HG03442 (cell line): ENCODE measurements at regions not wholly inside any gene's neighbourhood (a gene's known extent, or its start where the extent isn't known, plus 50 kb on each side); places are given as distances from the start of the nearest gene placed in this dataset.
"Not testable (repeated sequence)": the region's sequence is repeated elsewhere in the genome, so short reads cannot be mapped to it uniquely, and the experiment has no call there.

Experiments used
- ATAC-seq: cut with Tn5 transposase; IDR thresholded peaks from one replicate; pipeline ENCODE4 v1.9.1; 2021; ENCODE audit warnings: mild to moderate bottlenecking, moderate library complexity; ENCODE audit not compliant: unreplicated experiment

DNA sequence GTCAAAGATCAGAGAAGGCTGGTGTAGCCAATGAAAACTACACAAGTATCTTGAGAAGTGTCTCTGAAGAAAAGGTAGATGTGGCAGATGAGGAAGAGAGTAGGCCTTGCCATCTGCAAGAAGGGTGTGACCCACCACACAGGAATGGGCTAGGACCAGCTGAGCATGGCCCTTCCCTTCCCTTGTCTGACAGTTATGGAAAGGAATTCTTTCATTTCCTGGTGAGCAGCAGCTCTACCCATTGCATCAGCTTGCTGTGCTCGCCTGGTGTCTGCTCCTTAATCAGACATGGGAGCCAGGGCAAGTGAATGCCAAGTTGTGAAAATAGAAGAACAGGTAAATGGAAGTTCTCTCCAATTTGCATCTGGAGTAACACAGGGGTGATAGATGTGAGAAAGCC, 145.2 kb upstream of the KRR1 start:
- no peak for ATAC-seq

GRCh38 chr12:75656210-75656609, 144.8 kb upstream of the KRR1 start:
- ATAC-seq: no peak

DNA sequence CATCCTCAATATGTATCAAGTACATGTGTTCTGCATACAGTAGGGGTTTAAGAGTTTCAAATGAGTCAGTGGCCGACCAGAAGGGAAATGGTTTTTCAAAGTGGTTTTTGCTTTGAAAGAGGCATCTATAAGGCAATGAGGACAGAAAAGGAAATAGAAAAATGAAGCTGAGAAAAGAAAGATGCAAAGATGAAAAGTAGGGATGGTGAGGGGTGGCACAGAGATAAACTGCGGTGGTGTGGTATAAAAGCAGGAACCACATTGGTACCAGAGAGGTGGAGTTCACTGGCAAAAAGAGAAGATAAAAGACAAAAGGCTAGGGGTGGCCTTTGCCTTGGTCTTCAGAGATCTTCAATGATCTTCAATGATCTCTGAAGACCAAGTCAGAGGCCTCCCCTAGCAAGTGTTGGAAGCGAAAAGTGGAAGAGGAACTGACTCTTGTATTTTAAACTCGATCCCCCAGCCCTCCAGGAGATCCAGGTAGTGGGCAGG, 144.0 kb upstream of the KRR1 start:
- peak; percentile 59 for ATAC-seq

- no peak for ATAC-seq
These were observed 139.9 kb upstream of the KRR1 start for GRCh38 chr12:75651342-75651695.

GRCh38 chr12:75650595-75651341, 139.4 kb upstream of the KRR1 start:
- no peak for ATAC-seq

- ATAC-seq: no peak
These were observed 138.7 kb upstream of the KRR1 start for GRCh38 chr12:75650100-75650499.

DNA sequence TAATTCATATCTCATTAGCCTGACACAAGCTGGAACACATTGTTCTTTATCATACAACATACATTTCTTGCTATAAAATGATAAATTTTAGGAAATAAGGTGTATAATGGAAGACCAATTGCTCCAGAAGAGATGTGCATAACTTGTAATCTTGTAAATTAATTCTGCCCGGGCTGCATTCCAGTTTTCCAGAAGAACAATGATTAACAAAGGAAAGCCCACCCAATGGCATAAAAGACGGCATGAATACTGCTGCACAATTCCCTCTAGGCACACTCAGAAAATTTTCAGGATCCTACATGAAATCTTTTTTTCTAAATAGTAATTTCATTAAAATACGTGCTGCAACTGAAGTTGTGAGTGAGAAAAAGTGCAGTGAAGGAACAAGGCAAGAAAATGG, 137.4 kb upstream of the KRR1 start:
- ATAC-seq: no peak

- no peak for ATAC-seq
These were observed 135.2 kb upstream of the KRR1 start for GRCh38 chr12:75646329-75647210.

- ATAC-seq: no peak
These were observed 133.2 kb upstream of the KRR1 start for GRCh38 chr12:75644472-75645072.

DNA sequence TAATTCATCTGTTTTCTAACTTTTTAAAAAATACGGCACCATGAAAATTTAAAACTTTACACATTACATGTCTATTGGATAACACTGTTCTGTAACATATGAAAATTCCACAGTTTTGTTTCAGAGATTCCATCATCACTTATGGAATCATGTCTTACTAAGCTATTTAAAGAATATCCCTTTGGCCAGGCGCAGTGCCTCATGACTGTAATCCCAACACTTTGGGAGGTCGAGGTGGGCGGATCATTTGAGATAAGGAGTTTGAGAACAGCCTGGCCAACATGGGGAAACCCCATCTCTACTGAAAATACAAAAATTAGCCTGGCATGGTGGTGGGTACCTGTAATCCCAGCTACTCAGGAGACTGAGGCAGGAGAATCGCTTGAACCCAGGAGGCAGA, 131.7 kb upstream of the KRR1 start:
- ATAC-seq: not testable (repeated sequence)

DNA sequence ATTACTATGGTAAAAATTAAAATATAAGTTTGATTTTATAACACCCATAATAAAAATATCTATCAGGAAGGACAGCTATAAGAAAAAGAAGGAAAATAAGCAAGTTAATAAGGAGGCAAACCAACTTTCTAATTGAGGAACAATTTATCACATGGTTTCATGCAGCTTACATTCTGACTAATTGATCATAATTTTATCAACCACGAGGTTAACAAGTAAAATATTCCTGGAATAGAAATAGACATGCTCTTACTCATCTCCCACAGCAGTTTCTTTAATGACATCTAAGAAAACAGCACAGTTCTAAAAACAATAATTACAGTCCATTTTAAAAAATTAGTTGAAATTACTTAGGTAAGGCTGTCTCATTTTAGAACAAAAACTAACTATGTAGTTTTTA, 130.8 kb upstream of the KRR1 start:
- ATAC-seq: no peak

- peak; percentile 99 for ATAC-seq
These were observed 129.8 kb upstream of the KRR1 start for GRCh38 chr12:75641031-75641780.

DNA sequence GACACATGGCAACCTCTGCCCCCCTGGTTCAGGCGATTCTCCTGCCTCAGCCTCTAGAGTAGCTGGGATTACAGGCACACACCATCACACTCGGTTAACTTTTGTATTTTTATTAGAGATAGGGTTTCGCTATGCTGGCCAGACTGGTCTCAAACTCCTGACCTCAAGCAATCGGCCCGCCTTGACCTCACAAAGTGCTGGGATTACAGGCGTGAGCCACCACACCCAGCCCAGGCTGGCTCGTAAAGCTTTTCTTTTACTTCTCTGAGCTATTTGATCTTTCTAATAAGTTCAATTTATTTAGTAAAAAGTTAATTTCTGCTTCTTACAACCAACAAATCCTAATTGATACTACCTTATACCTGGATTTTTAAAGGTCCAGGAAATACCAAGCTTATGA, 127.4 kb upstream of the KRR1 start:
- ATAC-seq: no peak

DNA sequence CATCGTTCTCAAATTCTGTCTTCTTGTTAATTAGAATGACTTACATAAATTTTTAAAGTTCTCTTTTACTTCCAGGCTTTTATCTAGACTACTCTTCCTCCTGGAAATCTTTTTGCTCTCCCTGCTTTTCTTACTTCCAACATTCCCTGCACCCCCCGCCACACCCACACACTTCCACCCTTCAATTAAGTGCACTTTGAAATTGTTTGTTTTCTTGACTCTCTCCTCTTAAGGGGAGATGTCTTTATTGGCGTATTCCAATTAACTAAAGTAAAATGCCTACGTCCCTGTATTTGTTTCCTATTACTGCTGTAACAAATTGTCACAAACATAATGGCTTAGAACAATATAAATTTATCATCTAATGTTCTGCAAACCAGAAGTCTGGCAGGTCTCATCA, 125.2 kb upstream of the KRR1 start:
- ATAC-seq: no peak

- ATAC-seq: peak; percentile 80
These were observed 124.4 kb upstream of the KRR1 start for GRCh38 chr12:75635606-75636444.

DNA sequence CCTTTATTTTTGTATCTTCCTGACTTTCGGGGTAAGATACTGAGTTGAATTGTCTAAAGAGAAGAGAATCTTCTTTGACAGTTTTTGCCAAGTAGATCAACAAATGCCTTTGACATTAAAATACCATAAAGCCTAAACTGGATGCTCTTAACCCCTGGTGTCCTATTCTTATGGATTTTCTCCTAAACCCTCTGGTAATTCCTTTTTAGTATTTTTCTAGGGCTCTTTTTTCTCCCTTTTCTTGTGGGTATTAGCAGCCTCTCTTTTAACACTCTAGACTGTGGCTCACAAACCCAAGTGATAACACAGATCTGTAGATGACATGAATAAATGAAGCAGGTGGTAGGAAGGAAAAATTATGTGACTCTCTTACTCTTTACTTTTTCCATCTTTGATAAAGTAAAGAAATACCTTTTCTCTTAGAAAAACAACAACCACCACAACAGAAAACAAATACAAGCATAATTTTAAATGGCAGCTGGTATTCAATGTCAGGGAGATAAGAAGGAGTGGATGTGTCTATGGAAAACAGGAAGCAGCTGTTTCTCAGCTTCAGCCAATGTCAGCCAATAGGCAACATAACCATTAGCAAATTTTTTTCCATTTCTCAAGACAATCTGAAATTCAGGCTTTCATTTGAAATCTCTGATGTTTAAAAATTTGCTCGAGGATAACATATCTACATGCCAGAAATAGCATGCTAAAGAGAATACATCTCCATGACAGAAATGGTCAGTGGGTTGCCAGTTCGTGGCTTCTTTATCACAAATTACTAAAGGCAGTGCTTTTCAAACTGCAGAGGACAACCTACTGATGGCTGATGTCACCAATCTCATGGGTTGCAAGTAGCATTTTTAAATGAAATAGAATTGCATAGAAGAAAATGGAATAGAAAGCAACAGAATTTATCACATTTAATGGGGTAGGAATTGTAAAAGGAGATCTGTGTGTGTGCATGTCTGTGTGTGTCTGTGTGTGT, 123.1 kb upstream of the KRR1 start:
- no peak for ATAC-seq

- no peak for ATAC-seq
These were observed 122.4 kb upstream of the KRR1 start for GRCh38 chr12:75633789-75634188.

DNA sequence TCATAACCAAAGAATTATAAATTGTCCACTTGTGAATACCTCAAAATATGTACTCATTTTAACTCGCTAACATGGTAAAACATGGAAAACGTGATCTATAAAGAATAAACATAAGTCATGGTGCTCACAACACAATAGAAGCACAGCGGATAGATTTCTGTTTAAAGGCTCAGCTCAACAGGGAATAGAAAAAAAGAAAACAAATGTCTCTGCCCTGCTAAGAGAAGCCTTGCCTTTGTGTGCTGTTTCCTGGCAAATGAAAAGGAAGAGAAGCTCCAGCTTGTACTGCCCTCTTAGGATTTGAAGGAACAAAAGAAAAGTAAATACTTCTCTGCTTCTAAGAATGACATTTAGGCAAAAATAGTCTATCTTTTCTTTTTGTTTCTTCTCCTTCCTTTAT, 121.0 kb upstream of the KRR1 start:
- no peak for ATAC-seq

DNA sequence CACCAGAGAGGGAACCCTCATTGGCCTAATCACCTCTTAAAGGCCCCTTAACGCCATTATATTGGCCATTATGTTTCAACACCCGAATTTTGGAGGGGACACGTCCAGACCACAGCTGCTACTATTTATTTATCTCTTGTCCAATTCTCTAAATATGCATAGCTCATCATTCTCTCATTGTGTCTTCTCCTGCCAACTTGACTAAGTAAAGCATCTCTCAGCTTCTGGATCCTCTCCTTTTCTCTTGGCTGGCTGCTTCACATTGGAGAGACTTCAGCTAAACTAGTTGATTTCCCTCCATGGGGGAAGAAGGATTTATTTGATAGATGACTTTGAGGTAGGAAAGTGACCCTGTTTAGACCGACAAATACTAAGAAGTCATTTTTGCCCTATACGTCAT, 120.4 kb upstream of the KRR1 start:
- ATAC-seq: no peak
